ENCODE measurements at regions not wholly inside any gene's neighbourhood (a gene's known extent, or its start where the extent isn't known, plus 50 kb on each side); places are given as distances from the start of the nearest gene placed in this dataset.
"Not testable (repeated sequence)": the region's sequence is repeated elsewhere in the genome, so short reads cannot be mapped to it uniquely, and the experiment has no call there.

DNA sequence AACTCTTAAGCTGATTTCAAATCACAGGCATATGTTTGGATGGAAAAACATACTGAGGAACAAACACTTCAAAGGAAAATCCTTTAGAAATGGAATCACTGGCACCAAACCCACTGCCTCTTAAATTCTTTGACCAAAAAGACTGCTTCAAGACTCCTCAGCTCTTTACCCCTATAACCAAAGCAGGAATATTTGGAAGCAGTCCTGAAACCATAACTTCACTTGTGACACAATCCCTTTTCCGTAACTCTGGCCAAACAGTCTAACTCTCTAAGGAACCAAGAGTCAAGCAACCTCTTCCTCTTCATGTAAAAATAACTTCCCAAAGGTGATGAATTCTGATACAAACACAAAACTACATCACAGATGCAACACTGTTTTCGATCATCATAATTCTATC is 104.3 kb downstream of the MTERF1 start:
- DNase-seq (ENCODE audit: low spot score) = no peak

DNA sequence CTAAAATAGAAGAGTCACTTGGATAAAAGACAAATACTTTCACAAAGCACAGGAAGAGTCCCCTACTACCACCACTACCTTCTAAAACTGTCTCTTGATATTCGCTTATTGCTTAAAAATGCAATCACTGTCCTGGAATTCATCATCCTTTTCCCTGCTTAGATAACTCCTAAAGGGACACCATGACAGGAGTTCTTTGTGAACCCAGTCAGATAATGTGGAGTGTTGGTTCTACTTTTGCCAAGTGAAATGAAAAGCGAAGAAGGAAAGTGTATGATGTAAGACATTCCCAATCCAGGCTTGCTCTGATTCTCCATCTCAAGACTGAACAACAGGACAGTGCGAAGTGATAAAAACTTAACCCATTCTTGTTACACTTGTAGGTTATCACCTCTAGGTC is 103.0 kb downstream of the MTERF1 start:
- DNase-seq (ENCODE audit: low spot score) = no peak

DNA sequence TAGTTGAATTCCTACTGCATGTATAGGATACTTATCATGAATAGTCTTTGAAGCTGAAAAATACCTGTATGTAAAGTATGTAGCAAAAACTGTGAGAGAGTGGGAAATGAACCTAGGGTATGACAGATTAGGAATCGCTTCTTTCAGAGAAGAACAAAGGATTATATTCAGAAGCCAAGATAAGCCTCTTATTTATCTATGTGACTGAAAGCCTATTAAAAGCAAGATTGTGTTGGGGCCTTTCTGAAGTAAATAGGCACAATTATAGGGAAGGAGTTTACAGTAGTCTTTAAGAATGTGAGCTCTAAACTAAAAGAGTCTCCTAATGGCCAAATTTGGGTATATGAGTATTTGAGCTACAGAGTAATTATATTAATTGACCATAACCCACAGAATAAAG is 102.1 kb downstream of the MTERF1 start:
- DNase-seq (ENCODE audit: low spot score) = no peak

DNA sequence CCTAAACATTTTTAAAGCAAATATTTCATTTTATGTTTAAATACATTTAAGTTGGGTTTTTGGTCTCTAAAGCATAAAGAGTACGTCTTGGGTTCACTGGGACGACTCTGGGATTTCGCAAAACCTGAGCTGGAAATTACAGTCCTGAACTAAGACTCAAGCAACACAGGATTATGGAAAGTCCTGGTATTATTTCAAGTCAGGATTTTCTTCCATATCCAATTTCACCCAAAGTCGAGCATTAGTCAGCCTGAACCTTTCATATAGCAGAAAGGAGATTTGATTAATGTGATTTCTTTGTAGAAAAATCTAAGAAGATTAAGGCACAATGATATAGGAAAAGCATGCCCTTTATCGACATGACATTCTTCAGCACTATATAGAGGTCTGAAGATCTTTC is 100.0 kb downstream of the MTERF1 start:
- DNase-seq (ENCODE audit: low spot score) = no peak

DNA sequence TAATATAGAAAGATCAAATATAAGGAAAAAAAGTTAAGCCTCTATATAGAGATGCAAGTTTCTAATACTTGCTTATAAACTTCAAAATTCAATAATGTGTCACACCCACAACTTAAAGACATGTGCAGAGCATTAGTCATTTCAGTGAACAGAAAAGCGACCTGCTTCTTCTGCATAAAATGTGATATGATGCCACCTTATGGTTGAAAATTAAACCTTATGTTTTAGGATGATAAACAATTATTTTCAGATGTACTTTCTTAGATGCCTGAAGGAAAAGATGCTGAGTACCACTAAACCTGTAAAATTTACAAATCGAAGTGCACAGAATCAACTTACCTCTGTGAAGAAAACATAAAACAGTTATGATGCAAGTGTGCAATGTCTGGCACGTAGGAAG is 96.0 kb downstream of the MTERF1 start:
- peak; percentile 25 for DNase-seq (ENCODE audit: low spot score)

DNA sequence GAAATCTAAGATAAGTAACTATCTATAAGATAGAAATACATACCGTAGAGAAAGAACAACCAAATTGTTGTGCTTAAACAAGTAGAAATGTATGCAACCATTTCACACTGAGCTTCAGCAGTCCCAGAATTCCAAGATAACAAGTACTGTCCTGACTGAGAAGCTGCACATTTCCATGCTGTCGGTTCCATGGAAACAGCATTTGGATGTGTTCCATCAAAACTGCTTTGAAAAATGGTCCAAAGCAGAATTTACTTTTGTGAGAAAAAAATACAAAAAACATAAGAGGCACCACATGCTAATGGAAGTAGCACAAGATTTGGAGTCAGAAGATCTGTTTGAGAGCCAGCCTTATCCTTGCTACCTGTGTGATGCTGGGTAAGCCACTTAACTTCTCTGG is 92.6 kb downstream of the MTERF1 start:
- DNase-seq (ENCODE audit: low spot score) = no peak

DNA sequence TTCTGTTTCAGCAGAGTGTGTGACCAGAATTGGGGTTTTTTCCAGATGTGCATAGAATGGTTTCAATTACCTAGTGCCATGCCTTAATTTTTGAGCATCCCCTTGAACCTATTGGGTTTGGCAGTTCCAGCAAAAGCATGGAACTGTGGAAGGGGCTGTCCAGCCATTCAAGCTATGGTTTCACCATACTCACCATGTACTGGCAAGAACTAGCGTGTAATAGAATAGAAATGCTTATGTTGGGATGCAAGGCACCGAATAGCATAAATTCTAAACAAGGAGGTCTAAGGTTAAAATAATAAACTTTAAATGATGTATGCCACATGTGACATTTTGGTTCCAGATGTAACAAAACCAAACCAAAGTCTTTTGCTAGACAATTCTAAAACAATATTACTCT is 91.4 kb downstream of the MTERF1 start:
- DNase-seq (ENCODE audit: low spot score) = no peak

DNA sequence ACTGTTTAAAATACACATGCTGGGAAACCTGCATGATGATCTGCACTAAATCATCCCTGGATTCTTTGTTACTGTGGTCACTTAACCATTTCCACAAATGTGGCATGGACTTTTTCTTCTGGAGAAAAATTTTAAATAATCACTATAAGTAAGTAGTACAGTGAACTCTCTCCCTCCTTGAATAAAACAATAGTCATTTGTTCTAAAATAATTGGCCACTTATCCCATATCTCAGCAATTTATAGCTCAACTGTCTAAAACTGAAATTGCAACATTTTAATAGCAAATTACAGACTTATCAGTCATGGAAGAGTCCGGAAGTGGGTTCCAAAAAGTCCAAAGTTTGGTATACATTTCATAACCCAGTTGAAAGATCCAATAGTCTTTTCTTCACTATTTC is 90.9 kb downstream of the MTERF1 start:
- DNase-seq (ENCODE audit: low spot score) = no peak

DNA sequence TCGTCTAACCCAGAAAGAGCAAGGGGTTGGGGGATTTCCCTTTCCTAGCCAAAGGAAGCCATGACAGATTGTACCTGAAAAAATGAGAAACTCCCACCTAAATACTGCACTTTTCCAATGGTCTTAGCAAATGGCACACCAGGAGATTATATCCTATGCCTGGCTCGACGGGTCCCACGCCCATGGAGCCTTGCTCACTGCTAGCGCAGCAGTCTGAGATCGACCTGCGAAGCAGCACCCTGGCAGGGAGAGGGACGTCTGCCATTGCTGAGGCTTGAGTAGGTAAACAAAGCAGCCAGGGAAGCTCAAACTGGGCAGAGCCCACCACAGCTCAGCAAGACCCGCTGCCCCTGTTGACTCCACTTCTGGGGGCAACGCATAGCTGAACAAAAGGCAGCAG is 89.9 kb downstream of the MTERF1 start:
- DNase-seq (ENCODE audit: low spot score) = not testable (repeated sequence)

DNA sequence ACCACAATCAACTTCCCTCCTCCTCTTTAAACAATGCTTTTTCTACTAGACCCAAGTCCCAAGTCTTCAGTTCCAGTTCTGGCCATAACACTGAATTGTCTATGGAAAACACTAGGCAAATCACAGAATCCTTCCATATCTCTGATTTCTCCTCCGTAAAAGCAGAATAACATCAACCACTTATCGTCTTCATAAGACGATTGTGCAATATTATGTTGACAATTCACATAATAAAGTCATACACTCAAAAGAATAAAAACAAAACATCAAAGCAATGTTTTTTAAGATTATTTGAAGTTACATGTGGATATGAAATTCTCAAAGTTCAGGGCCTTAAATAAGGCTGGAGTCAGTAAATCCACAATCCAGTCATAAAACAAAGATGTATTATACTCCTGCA is 84.4 kb downstream of the MTERF1 start:
- DNase-seq (ENCODE audit: low spot score) = no peak

DNA sequence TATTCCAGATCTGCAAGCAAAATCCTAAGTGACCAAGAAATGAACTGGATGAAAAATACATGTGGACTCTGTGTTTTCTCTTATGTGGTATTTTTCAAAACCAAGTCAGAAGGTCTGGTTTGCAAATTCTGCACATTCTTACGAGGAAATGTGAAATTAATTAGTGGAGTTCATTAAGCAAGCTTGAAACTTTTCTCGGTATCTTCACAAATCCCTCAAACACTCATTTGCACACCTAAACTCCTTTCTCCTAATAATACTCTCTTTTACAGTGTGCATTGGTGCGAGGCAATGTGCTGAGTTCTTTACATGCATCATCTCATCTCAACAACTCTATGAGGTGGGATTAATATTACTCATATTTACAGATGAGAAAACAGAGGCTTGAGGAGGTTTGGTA is 82.1 kb downstream of the MTERF1 start:
- no peak for DNase-seq (ENCODE audit: low spot score)

DNA sequence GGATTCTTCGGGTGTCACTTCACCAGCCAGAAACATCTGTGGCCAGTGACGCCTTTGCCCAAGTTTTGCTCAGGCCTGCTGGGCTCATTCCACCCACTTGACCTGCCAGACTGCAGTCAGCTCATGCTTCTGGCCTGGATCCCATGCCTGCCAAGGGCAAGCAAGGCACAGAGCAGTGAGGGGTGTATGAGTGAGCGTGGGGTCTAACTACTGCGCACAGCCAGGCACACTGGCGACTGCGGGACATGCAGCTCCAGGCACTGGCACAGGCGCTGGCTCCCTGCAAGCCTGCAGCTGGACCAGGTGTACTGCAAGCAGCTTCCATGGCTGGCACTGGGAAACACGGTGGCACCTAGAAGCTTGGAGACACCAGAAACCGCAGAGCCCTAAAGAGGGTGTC is 80.1 kb downstream of the MTERF1 start:
- DNase-seq (ENCODE audit: low spot score) = no peak

DNA sequence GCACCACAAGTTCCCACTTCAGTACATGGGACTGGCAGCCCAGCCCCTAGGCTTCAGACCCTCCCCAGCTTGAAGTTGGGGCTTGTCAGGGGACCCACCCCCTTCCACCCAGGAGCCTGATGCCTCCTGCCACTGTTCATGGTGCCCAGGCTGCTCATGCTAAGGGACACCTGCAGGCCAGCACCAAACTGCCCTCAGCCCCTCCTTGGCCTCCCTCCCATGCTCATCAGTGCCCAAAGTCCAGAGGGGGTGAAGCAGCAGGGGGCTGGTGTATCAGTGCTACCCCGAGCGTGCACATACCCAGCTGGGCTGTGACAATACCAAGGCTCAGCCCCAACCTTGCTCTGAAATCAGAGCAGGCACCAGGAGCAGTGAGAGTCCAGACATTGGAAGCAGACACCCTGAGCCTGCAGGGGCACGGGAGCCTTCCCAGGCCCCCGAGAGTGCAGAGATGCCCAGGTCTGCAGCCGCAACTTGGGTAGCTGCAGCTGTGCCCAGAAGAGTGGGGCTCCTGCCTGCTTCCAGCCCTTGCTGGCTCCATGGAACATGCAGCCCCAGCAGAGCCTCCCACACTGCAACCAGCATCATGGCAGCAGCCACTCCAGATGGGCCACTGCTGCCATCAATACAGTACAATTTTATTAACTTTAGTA is 79.0 kb downstream of the MTERF1 start:
- DNase-seq (ENCODE audit: low spot score) = no peak

DNA sequence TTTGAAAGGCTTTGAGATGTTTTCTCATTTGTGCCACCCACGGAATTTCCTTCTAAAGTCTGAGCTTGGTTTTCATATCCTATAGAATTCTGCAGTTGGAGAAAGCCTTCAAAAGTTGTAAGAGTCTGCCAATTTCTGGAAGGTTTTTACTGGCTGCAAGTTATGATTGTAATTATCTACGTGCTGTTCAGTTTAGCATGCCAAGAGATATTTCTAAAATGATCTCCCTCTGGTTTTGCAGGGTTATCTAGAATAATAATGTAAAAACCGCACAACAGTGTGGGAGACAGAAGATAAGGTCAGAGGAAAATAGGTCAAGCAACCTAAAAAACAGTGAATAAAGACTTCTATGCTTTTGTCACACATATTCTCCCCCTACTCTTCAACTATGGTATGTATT is 69.3 kb downstream of the MTERF1 start:
- no peak for DNase-seq (ENCODE audit: low spot score)

DNA sequence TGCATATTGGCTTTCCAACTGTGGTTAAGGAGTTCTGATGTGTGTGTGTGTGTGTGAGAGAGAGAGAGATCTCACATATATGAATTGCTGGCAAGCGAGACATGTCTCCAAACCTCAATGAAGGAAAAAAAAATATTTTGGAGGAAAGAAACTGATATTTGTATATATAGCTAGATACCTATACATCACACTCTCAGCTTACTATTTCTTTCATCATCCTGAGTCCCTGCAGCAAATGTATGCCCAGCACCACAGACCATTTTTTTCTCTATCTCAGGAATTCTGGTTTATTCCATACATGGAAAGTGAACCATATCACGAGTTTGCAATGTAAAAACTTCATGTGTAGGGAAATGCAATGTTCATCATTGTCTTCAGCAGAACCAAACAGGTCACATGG is 68.9 kb downstream of the MTERF1 start:
- DNase-seq (ENCODE audit: low spot score) = no peak

DNA sequence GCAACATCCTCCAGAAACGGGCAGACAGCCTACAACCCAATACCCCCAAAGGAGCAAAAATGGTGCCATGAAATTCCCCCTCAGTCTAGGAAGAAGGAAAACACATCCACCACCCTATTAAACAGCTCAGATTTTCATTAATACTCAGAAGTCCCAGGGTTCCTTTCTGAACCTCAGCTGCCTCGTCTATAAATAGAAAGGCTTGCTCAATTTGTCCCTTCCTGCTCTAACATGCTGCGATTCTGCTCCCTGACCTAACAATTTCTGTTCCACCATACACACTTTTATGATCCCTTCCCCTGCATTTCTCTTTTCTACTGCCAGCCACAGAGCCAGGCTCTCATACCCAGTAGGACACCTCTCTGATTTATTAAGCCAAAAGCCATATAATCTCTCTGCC is 68.1 kb downstream of the MTERF1 start:
- no peak for DNase-seq (ENCODE audit: low spot score)

DNA sequence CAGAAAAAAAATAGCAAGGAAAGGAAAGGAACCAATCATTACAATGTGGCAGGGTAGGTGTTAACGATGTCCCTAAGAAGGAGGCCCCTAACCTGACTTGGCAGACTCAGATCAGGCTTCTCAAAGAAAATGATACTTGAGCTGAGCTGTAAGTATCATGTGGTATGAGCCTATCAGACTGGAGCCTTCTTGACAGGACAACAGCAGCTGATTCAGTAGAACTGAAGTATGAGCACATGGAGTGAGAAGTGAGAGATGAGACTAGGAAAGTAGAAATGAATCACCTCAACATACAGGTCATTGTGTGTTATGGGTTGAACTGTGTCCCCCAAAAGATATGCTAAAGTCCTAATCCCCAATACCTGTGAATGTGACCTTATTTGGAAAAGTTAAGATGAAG is 66.3 kb downstream of the MTERF1 start:
- no peak for DNase-seq (ENCODE audit: low spot score)

All from putamen (tissue), 1 donor.